22Rv1 (cell line): ENCODE measurements at regions not wholly inside any gene's neighbourhood (a gene's known extent, or its start where the extent isn't known, plus 50 kb on each side); places are given as distances from the start of the nearest gene placed in this dataset.

Experiments used
- ZFX ChIP-seq: fragments of 450-650 bp; IDR thresholded peaks from 2 replicates; pipeline ENCODE4 v1.6.1; 2017; ENCODE audit warnings: antibody characterized with exemption, borderline replicate concordance
- TF ChIP-seq, protein P1 (sequence below): fragments of 450-650 bp; IDR thresholded peaks from 2 replicates; pipeline ENCODE4 v1.5.1; 2017; ENCODE audit warnings: mild to moderate bottlenecking

- TF ChIP-seq, protein P1, sequence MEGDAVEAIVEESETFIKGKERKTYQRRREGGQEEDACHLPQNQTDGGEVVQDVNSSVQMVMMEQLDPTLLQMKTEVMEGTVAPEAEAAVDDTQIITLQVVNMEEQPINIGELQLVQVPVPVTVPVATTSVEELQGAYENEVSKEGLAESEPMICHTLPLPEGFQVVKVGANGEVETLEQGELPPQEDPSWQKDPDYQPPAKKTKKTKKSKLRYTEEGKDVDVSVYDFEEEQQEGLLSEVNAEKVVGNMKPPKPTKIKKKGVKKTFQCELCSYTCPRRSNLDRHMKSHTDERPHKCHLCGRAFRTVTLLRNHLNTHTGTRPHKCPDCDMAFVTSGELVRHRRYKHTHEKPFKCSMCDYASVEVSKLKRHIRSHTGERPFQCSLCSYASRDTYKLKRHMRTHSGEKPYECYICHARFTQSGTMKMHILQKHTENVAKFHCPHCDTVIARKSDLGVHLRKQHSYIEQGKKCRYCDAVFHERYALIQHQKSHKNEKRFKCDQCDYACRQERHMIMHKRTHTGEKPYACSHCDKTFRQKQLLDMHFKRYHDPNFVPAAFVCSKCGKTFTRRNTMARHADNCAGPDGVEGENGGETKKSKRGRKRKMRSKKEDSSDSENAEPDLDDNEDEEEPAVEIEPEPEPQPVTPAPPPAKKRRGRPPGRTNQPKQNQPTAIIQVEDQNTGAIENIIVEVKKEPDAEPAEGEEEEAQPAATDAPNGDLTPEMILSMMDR, result no peak
- no peak for TF ChIP-seq ZFX
Observed at GRCh38 chr2:221640686-221641085, 68.6 kb upstream of the EPHA4 start.
